ENCODE measurements at regions not wholly inside any gene's neighbourhood (a gene's known extent, or its start where the extent isn't known, plus 50 kb on each side); places are given as distances from the start of the nearest gene placed in this dataset.

DNA sequence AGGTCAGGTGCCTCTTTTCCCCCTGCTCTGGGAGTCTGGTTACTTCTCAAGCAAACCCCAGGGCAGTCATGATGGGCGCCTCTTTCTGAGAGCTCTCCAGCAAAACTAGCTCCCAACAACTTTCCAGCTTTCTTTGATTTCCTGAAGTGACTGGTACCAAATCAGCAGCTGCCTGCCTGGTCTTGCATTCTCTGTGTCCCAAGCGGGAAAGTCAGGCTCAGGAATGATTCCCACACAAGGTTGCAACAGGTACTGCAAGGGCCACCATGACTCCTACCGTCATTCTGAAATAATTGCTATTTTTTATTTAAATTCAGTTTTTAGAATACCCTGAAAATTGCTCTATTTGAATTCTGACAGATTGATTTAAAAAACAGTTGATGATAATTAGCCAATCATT, 658.7 kb downstream of the SQOR start:
- H4K91ac ChIP-seq (ENCODE audit: insufficient read depth, low read depth, low read length), result no peak overlapping the region
- dilution Hi-C loops (cut with HindIII; ENCODE audit: low sequenced_read_pairs, unreplicated experiment) (no loop called here), in situ Hi-C loops (cut with MboI; ENCODE audit: low sequenced_read_pairs) (no loop called here), intact Hi-C loops (cut with micrococcal nuclease) (no loop called here)
- no peaks in the 10 kb centered on the region for H3K27me3 ChIP-seq (ENCODE audit: control insufficient read depth, insufficient read depth, low read length)
- no peak overlapping the region for H2BK120ac ChIP-seq (ENCODE audit: low read depth, low read length)
- no peaks in the 10 kb centered on the region for H3K79me1 ChIP-seq (ENCODE audit: low read depth in 1 of 2, low read length in 2 of 2)
- H4K5ac ChIP-seq (ENCODE audit: low read depth, low read length), result no peak overlapping the region
- no peak for DNase-seq
- H3K27ac ChIP-seq (ENCODE audit: insufficient read depth, low read length), result no peak overlapping the region
- no peak overlapping the region for H2AK9ac ChIP-seq (replicated peaks; ENCODE audit: low read depth, low read length, poor library complexity)
- ChIA-PET POLR2A (ENCODE audit: unreplicated experiment) (no interaction called here), CTCF (no interaction called here)
- no peaks in the 10 kb centered on the region for H4K20me1 ChIP-seq (ENCODE audit: insufficient read depth, low read length)
- H3K9me1 ChIP-seq (ENCODE audit: insufficient read depth, low read length), result no peaks in the 10 kb centered on the region
- H3K4ac ChIP-seq (ENCODE audit: low read depth, low read length), result no peak overlapping the region
- WGBS, 2 experiments (ENCODE audit: extremely low coverage in 2 of 2, insufficient read length in 1 of 2), result no CpG with 5 or more reads among the region's 3 CpGs
- TF ChIP-seq CHD1 (IDR thresholded peaks at IDR 0.05; ENCODE audit: low read depth, low read length), result no peak
- TF ChIP-seq MAZ (IDR thresholded peaks at IDR 0.05; ENCODE audit: borderline replicate concordance, low read depth, low read length), result no peak
- no peak for TF ChIP-seq RCOR1 (IDR thresholded peaks at IDR 0.05; ENCODE audit: insufficient replicate concordance, low read length)
- TF ChIP-seq, protein P1, sequence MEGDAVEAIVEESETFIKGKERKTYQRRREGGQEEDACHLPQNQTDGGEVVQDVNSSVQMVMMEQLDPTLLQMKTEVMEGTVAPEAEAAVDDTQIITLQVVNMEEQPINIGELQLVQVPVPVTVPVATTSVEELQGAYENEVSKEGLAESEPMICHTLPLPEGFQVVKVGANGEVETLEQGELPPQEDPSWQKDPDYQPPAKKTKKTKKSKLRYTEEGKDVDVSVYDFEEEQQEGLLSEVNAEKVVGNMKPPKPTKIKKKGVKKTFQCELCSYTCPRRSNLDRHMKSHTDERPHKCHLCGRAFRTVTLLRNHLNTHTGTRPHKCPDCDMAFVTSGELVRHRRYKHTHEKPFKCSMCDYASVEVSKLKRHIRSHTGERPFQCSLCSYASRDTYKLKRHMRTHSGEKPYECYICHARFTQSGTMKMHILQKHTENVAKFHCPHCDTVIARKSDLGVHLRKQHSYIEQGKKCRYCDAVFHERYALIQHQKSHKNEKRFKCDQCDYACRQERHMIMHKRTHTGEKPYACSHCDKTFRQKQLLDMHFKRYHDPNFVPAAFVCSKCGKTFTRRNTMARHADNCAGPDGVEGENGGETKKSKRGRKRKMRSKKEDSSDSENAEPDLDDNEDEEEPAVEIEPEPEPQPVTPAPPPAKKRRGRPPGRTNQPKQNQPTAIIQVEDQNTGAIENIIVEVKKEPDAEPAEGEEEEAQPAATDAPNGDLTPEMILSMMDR (conservative IDR thresholded peaks at IDR 0.05; ENCODE audit: low read depth, low read length), result no peak
- no peak for TF ChIP-seq RAD21 (IDR thresholded peaks at IDR 0.05; ENCODE audit: low read length)
- TF ChIP-seq MAFK (IDR thresholded peaks at IDR 0.05; ENCODE audit: low read depth, low read length), result no peak
- TF ChIP-seq CEBPB (IDR thresholded peaks at IDR 0.05; ENCODE audit: low read depth, low read length), result no peak
- TF ChIP-seq SMC3 (IDR thresholded peaks at IDR 0.05; ENCODE audit: low read depth, low read length), result no peak
- TF ChIP-seq ELK1 (IDR thresholded peaks at IDR 0.05; ENCODE audit: borderline replicate concordance, low read depth, low read length), result no peak
- no peak for TF ChIP-seq RFX5 (IDR thresholded peaks at IDR 0.05; ENCODE audit: low read depth, low read length)
- no peak for TF ChIP-seq BHLHE40 (IDR thresholded peaks at IDR 0.05; ENCODE audit: low read depth, low read length)
- no peak for TF ChIP-seq POLR2A (IDR thresholded peaks at IDR 0.05; ENCODE audit: low read depth, low read length)
- TF ChIP-seq NFE2L2 (IDR thresholded peaks at IDR 0.05; ENCODE audit: low read depth, low read length), result no peak
- TF ChIP-seq USF2 (IDR thresholded peaks at IDR 0.05; ENCODE audit: low read depth, low read length), result no peak
- no peak for TF ChIP-seq MXI1 (IDR thresholded peaks at IDR 0.05; ENCODE audit: borderline replicate concordance, low read depth, low read length)
- no peak for TF ChIP-seq FOS (IDR thresholded peaks at IDR 0.05; ENCODE audit: low read depth, low read length)
- H2AK5ac ChIP-seq (ENCODE audit: low read depth, low read length), result no peak overlapping the region
- no peaks in the 10 kb centered on the region for H3K36me3 ChIP-seq (ENCODE audit: control insufficient read depth, insufficient read depth, low read length)
- H3K4me2 ChIP-seq (ENCODE audit: low read depth, low read length), result no peak overlapping the region
- H3K9me3 ChIP-seq (ENCODE audit: control insufficient read depth, insufficient read depth, low read length), result no peaks in the 10 kb centered on the region; the same call in 1 of the 2 replicates
- no peak overlapping the region for H3K4me3 ChIP-seq (ENCODE audit: insufficient read depth, low read depth, low read length)
- H2BK5ac ChIP-seq (ENCODE audit: low read depth, low read length, poor library complexity, severe bottlenecking), result no peak overlapping the region
- H3K14ac ChIP-seq (replicated peaks; ENCODE audit: low read depth, low read length), result no peak overlapping the region
- no peak for ATAC-seq (ENCODE audit: low read depth)
- H2AFZ ChIP-seq (replicated peaks; ENCODE audit: low read length, poor library complexity), result no peak overlapping the region
- H3K9ac ChIP-seq (ENCODE audit: low read depth, low read length), result no peak overlapping the region
- no peak overlapping the region for H4K8ac ChIP-seq (ENCODE audit: low read depth in 2 of 2, low read length in 2 of 2)
- no TSS peak for BruUV-seq (replicated peaks)
- no peak overlapping the region for H2BK15ac ChIP-seq (ENCODE audit: low read depth, low read length)
- no peak overlapping the region for H3K18ac ChIP-seq (ENCODE audit: low read depth, low read length)
- H3K23ac ChIP-seq (ENCODE audit: low read depth, low read length), result no peak overlapping the region
- H2BK20ac ChIP-seq (ENCODE audit: low read depth, low read length), result no peak overlapping the region
- peaks cover 1% of the 10 kb centered on the region; the same call in 1 of the 2 replicates for H3K4me1 ChIP-seq (ENCODE audit: control insufficient read depth, insufficient read depth, low read length)
- no peak overlapping the region for H3K56ac ChIP-seq (ENCODE audit: extremely low read depth, insufficient read depth, low read length)

All from IMR-90 (cell line).